ENCODE measurements at regions not wholly inside any gene's neighbourhood (a gene's known extent, or its start where the extent isn't known, plus 50 kb on each side); places are given as distances from the start of the nearest gene placed in this dataset.

- DNase-seq (ENCODE audit: low spot score), result no peak
Observed at GRCh38 chr5:4124221-4124970, 528.8 kb downstream of the IRX1 start.

- DNase-seq (ENCODE audit: low spot score), result no peak
Observed at GRCh38 chr5:4128994-4129393, 533.4 kb downstream of the IRX1 start.

GRCh38 chr5:4129523-4129922 is 533.9 kb downstream of the IRX1 start:
- DNase-seq (ENCODE audit: low spot score), result no peak

- DNase-seq (ENCODE audit: low spot score), result no peak
Observed at GRCh38 chr5:4130819-4131218, 535.2 kb downstream of the IRX1 start.

GRCh38 chr5:4137781-4138180 is 542.1 kb downstream of the IRX1 start:
- DNase-seq (ENCODE audit: low spot score), result no peak

- DNase-seq (ENCODE audit: low spot score), result no peak
Observed at GRCh38 chr5:4142842-4143241, 547.2 kb downstream of the IRX1 start.

GRCh38 chr5:4144411-4145007 is 548.9 kb downstream of the IRX1 start:
- no peak for DNase-seq (ENCODE audit: low spot score)

GRCh38 chr5:4145511-4145910 is 549.9 kb downstream of the IRX1 start:
- DNase-seq (ENCODE audit: low spot score), result no peak

- no peak for DNase-seq (ENCODE audit: low spot score)
Observed at GRCh38 chr5:4148009-4148408, 552.4 kb downstream of the IRX1 start.

- no peak for DNase-seq (ENCODE audit: low spot score)
Observed at GRCh38 chr5:4150067-4150466, 554.4 kb downstream of the IRX1 start.

GRCh38 chr5:4156153-4156552 is 560.5 kb downstream of the IRX1 start:
- DNase-seq (ENCODE audit: low spot score), result no peak

GRCh38 chr5:4156889-4157288 is 561.3 kb downstream of the IRX1 start:
- DNase-seq (ENCODE audit: low spot score), result no peak

- DNase-seq (ENCODE audit: low spot score), result no peak
Observed at GRCh38 chr5:4158750-4159447, 563.3 kb downstream of the IRX1 start.

- no peak for DNase-seq (ENCODE audit: low spot score)
Observed at GRCh38 chr5:4159681-4160080, 564.0 kb downstream of the IRX1 start.

- no peak for DNase-seq (ENCODE audit: low spot score)
Observed at GRCh38 chr5:4164167-4164566, 568.5 kb downstream of the IRX1 start.

GRCh38 chr5:4180703-4181102 is 585.1 kb downstream of the IRX1 start:
- DNase-seq (ENCODE audit: low spot score), result no peak

- no peak for DNase-seq (ENCODE audit: low spot score)
Observed at GRCh38 chr5:4182144-4182543, 586.5 kb downstream of the IRX1 start.

- no peak for DNase-seq (ENCODE audit: low spot score)
Observed at GRCh38 chr5:4185127-4185526, 589.5 kb downstream of the IRX1 start.

GRCh38 chr5:4188704-4189103 is 593.1 kb downstream of the IRX1 start:
- no peak for DNase-seq (ENCODE audit: low spot score)

- DNase-seq (ENCODE audit: low spot score), result no peak
Observed at GRCh38 chr5:4189317-4189716, 593.7 kb downstream of the IRX1 start.

GRCh38 chr5:4191041-4191440 is 595.4 kb downstream of the IRX1 start:
- no peak for DNase-seq (ENCODE audit: low spot score)

- no peak for DNase-seq (ENCODE audit: low spot score)
Observed at GRCh38 chr5:4191703-4192102, 596.1 kb downstream of the IRX1 start.

- DNase-seq (ENCODE audit: low spot score), result no peak
Observed at GRCh38 chr5:4192111-4192510, 596.5 kb downstream of the IRX1 start.
